Mesendoderm (in vitro differentiated cells): ENCODE measurements at regions not wholly inside any gene's neighbourhood (a gene's known extent, or its start where the extent isn't known, plus 50 kb on each side); places are given as distances from the start of the nearest gene placed in this dataset.

Experiments used
- DNase-seq: peaks from one replicate; pipeline ENCODE4 v3.0.0; 2013
- H2AK5ac ChIP-seq: 2 replicates; pipeline ENCODE4 v1.6.1; 2013; ENCODE audit warnings: low read length, inconsistent platforms
- H2BK120ac ChIP-seq: 2 replicates; pipeline ENCODE4 v1.6.1; 2013; ENCODE audit warnings: low read depth, mild to moderate bottlenecking, low read length, moderate library complexity, mixed read lengths
- H2BK15ac ChIP-seq: replicated peaks from 2 replicates; pipeline ENCODE4 v1.6.1; 2013; ENCODE audit warnings: low read depth, mild to moderate bottlenecking, moderate library complexity
- H2BK5ac ChIP-seq: 2 replicates; pipeline ENCODE4 v1.6.1; 2013; ENCODE audit warnings: low read length, inconsistent platforms
- H3K18ac ChIP-seq: 2 replicates; pipeline ENCODE4 v1.6.1; 2013; ENCODE audit warnings: mild to moderate bottlenecking, low read length, mixed read lengths
- H3K23ac ChIP-seq: one replicate; pipeline ENCODE4 v1.6.1; 2013; ENCODE audit warnings: low read length
- H3K27ac ChIP-seq: 2 replicates; pipeline ENCODE4 v1.5.1; 2013; ENCODE audit warnings: low read depth, mild to moderate bottlenecking, inconsistent platforms, low read length, moderate library complexity
- H3K27me3 ChIP-seq: 2 replicates; pipeline ENCODE4 v1.6.1; 2013; ENCODE audit warnings: low read length, control low read depth, mild to moderate bottlenecking, inconsistent platforms; ENCODE audit not compliant: insufficient read depth, poor library complexity
- H3K36me3 ChIP-seq: 2 replicates; pipeline ENCODE4 v1.6.1; 2013; ENCODE audit warnings: low read length, inconsistent platforms; ENCODE audit not compliant: control insufficient read depth, insufficient read depth
- H3K4ac ChIP-seq: one replicate; pipeline ENCODE4 v1.6.1; 2013; ENCODE audit warnings: low read depth, mild to moderate bottlenecking, low read length, moderate library complexity
- H3K4me1 ChIP-seq: 2 replicates; pipeline ENCODE4 v1.6.1; 2013; ENCODE audit warnings: low read depth, low read length, inconsistent platforms; ENCODE audit not compliant: control insufficient read depth
- H3K4me2 ChIP-seq: 2 replicates; pipeline ENCODE4 v1.6.1; 2013; ENCODE audit warnings: low read length
- H3K4me3 ChIP-seq: 2 replicates; pipeline ENCODE4 v1.5.1; 2013; ENCODE audit warnings: mild to moderate bottlenecking, low read length
- H3K56ac ChIP-seq: one replicate; pipeline ENCODE4 v1.6.1; 2013; ENCODE audit warnings: low read length
- H3K79me1 ChIP-seq: 2 replicates; pipeline ENCODE4 v1.6.1; 2013; ENCODE audit warnings: low read length, inconsistent platforms
- H3K79me2 ChIP-seq: 2 replicates; pipeline ENCODE4 v1.6.1; 2013; ENCODE audit warnings: mild to moderate bottlenecking, low read length; ENCODE audit not compliant: control insufficient read depth, insufficient read depth
- H3K9ac ChIP-seq: 2 replicates; pipeline ENCODE4 v1.6.1; 2013; ENCODE audit warnings: low read length, inconsistent platforms
- H4K5ac ChIP-seq: one replicate; pipeline ENCODE4 v1.6.1; 2013; ENCODE audit warnings: low read length
- H4K8ac ChIP-seq: one replicate; pipeline ENCODE4 v1.6.1; 2013; ENCODE audit warnings: low read depth, mild to moderate bottlenecking, control low read depth, low read length, moderate library complexity
- WGBS: extraction: QIAGEN DNeasy Blood & Tissue Kit; methylation state at CpG from one replicate; pipeline ENCODE4 v1.1.7; 2013; ENCODE audit warnings: low lambda C conversion rate, missing lambda C conversion rate; ENCODE audit not compliant: insufficient coverage; ENCODE audit errors: extremely low coverage; 5-methylcytosine and 5-hydroxymethylcytosine counted together

DNA sequence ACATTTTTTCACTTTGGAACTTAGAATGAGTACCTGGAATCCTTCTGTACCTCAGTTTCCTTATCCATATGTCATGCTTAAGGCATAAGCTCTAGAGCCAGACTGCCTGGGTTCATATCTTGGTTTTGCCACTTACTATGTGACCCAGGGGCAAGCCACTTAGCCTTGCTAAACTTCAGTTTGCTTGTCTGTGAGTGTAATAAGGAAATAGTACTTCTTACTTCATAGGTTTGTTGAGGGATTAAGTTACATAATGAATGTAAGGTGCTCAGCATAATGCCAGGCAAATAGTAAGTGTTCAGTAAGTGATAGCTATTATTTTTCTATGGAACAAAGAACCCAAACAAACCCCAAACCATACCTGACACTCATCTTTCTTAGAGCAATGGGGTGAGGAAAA is 225.1 kb downstream of the BCAT1 start:
- Histone ChIP-seq H3K4me2 (no peak overlapping the region), H3K27me3 (no peaks in the 10 kb centered on the region), H2BK15ac (no peak overlapping the region), H3K4me3 (no peak overlapping the region), H3K56ac (no peak overlapping the region), H2BK120ac (no peak overlapping the region), H3K4me1 (no peaks in the 10 kb centered on the region), H3K23ac (no peak overlapping the region), H2BK5ac (no peak overlapping the region), H3K79me1 (no peaks in the 10 kb centered on the region), H3K79me2 (no peaks in the 10 kb centered on the region), H2AK5ac (no peak overlapping the region), H4K5ac (no peak overlapping the region), H3K27ac (no peak overlapping the region), H3K4ac (no peak overlapping the region), H3K9ac (no peak overlapping the region), H3K18ac (no peak overlapping the region), H4K8ac (no peak overlapping the region), H3K36me3 (no peaks in the 10 kb centered on the region)
- DNase-seq: no peak

DNA sequence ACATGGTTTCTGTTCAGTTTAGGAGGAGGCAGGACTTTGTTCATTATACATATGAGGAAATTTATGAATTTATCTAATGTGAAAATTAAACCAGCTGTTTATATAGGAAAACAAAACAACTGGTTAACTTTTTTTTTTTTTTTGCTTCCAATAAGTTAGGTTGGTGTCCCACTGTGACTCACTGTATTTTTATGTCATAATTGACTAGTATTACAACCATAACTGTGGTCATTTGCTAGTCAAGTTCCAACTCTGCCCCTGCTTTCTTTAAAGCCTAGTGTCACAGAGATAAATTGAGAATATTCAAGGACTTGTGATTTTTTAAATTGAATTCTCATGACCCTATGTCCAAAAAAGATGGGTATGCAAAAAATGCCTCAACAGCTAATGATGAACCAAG is 227.7 kb downstream of the BCAT1 start:
- no peak overlapping the region for H2BK5ac ChIP-seq
- DNase-seq: no peak
- no peak overlapping the region for H2BK120ac ChIP-seq
- no peak overlapping the region for H2BK15ac ChIP-seq
- no peaks in the 10 kb centered on the region for H3K79me1 ChIP-seq
- no peaks in the 10 kb centered on the region for H3K36me3 ChIP-seq
- no peak overlapping the region for H3K18ac ChIP-seq
- H3K27ac ChIP-seq: no peak overlapping the region
- no peak overlapping the region for H4K8ac ChIP-seq
- no peak overlapping the region for H2AK5ac ChIP-seq
- H3K9ac ChIP-seq: no peak overlapping the region
- no peaks in the 10 kb centered on the region for H3K27me3 ChIP-seq
- no peak overlapping the region for H3K4me3 ChIP-seq
- H3K4me2 ChIP-seq: no peak overlapping the region
- no peak overlapping the region for H4K5ac ChIP-seq
- H3K23ac ChIP-seq: no peak overlapping the region
- no peak overlapping the region for H3K4ac ChIP-seq
- no peak overlapping the region for H3K56ac ChIP-seq
- H3K79me2 ChIP-seq: no peaks in the 10 kb centered on the region
- H3K4me1 ChIP-seq: no peaks in the 10 kb centered on the region

DNA sequence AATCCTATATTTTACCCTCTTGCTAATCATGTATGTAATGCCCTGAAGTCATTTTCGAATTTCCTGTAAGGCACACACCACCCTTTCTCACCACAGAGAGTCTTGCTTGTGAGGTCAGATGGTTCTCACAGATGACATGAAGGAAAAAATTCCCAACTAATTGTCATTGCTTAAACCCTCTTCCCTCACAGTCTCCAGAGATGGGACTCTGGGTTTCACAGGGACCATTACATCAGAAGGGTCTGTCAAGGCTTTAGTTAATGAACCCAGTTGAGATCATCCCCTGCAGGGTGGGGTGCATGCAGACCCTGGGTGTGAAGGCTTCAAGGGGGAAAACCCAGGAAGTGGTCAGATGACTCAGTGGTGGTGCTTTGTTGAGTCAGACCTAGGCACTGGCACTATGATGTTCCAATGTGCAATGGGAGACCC is 229.6 kb downstream of the BCAT1 start:
- no peaks in the 10 kb centered on the region for H3K4me1 ChIP-seq
- H2BK5ac ChIP-seq: no peak overlapping the region
- no peak overlapping the region for H4K8ac ChIP-seq
- WGBS: no CpG with 5 or more reads among the region's 1 CpG
- no peak overlapping the region for H3K23ac ChIP-seq
- H3K27ac ChIP-seq: no peak overlapping the region
- H2BK120ac ChIP-seq: no peak overlapping the region
- no peak overlapping the region for H3K18ac ChIP-seq
- no peaks in the 10 kb centered on the region for H3K36me3 ChIP-seq
- no peak overlapping the region for H2BK15ac ChIP-seq
- no peak overlapping the region for H4K5ac ChIP-seq
- no peak overlapping the region for H2AK5ac ChIP-seq
- H3K56ac ChIP-seq: no peak overlapping the region
- H3K4me3 ChIP-seq: no peak overlapping the region
- H3K79me2 ChIP-seq: no peaks in the 10 kb centered on the region
- no peak overlapping the region for H3K9ac ChIP-seq
- no peak for DNase-seq
- H3K27me3 ChIP-seq: no peaks in the 10 kb centered on the region
- H3K4ac ChIP-seq: no peak overlapping the region
- no peaks in the 10 kb centered on the region for H3K79me1 ChIP-seq
- no peak overlapping the region for H3K4me2 ChIP-seq

DNA sequence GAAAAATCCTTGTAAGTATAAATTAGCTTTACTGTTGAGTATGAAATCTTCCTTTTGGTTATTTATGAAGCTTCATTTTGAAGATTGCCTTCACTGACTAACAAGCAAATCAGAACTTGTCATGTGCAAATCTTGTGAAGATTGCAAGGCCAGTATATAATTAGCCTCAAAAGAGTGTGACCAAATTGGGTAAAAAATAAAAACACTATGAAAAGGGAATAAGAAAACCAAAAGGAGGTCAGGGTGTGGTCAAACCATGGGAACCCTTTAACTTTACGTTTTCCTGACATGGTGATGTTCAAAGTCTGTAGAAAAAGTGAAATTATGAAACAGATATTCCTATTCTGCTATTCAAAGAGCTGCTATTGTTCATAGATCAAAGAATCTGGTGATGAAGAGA is 230.3 kb downstream of the BCAT1 start:
- no peak overlapping the region for H3K56ac ChIP-seq
- H3K4ac ChIP-seq: no peak overlapping the region
- H3K4me3 ChIP-seq: no peak overlapping the region
- no peaks in the 10 kb centered on the region for H3K79me1 ChIP-seq
- no peak overlapping the region for H2BK120ac ChIP-seq
- H3K27me3 ChIP-seq: no peaks in the 10 kb centered on the region
- H4K8ac ChIP-seq: no peak overlapping the region
- WGBS: no CpG with 5 or more reads among the region's 1 CpG
- no peak overlapping the region for H3K18ac ChIP-seq
- no peak overlapping the region for H3K23ac ChIP-seq
- no peak overlapping the region for H2BK5ac ChIP-seq
- no peak overlapping the region for H3K4me2 ChIP-seq
- H3K36me3 ChIP-seq: no peaks in the 10 kb centered on the region
- H3K27ac ChIP-seq: no peak overlapping the region
- DNase-seq: no peak
- H3K9ac ChIP-seq: no peak overlapping the region
- no peak overlapping the region for H4K5ac ChIP-seq
- H3K79me2 ChIP-seq: no peaks in the 10 kb centered on the region
- H2BK15ac ChIP-seq: no peak overlapping the region
- H3K4me1 ChIP-seq: no peaks in the 10 kb centered on the region
- H2AK5ac ChIP-seq: no peak overlapping the region

DNA sequence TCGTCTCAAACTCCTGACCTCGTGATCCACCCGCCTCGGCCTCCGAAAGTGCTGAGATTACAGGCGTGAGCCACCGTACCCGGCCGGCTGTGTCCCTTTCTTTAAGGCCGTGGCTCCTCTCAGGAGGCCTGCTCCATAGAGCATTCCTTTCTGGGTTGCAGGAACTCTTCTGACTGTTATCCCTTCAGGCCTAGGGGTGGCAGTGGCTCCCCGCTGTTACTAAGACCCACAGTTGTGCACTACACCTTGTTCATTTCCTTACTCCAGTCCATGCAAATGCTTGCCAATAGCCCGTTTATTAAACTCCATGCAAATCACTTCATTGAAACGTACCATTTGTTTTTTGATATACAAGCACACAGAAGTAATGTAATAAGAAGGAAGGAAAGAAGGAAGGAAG is 234.7 kb downstream of the BCAT1 start:
- no peak overlapping the region for H2BK15ac ChIP-seq
- H3K4me3 ChIP-seq: no peak overlapping the region
- no peak overlapping the region for H2BK120ac ChIP-seq
- no peak overlapping the region for H3K9ac ChIP-seq
- no peak overlapping the region for H3K56ac ChIP-seq
- no peaks in the 10 kb centered on the region for H3K79me2 ChIP-seq
- H3K4me1 ChIP-seq: no peaks in the 10 kb centered on the region
- H3K36me3 ChIP-seq: no peaks in the 10 kb centered on the region
- H3K4me2 ChIP-seq: no peak overlapping the region
- no peak overlapping the region for H4K8ac ChIP-seq
- no CpG with 5 or more reads among the region's 13 CpGs for WGBS
- no peak overlapping the region for H4K5ac ChIP-seq
- no peaks in the 10 kb centered on the region for H3K27me3 ChIP-seq
- H3K79me1 ChIP-seq: no peaks in the 10 kb centered on the region
- H2BK5ac ChIP-seq: no peak overlapping the region
- DNase-seq: no peak
- H2AK5ac ChIP-seq: no peak overlapping the region
- no peak overlapping the region for H3K23ac ChIP-seq
- no peak overlapping the region for H3K27ac ChIP-seq
- H3K18ac ChIP-seq: no peak overlapping the region
- no peak overlapping the region for H3K4ac ChIP-seq

DNA sequence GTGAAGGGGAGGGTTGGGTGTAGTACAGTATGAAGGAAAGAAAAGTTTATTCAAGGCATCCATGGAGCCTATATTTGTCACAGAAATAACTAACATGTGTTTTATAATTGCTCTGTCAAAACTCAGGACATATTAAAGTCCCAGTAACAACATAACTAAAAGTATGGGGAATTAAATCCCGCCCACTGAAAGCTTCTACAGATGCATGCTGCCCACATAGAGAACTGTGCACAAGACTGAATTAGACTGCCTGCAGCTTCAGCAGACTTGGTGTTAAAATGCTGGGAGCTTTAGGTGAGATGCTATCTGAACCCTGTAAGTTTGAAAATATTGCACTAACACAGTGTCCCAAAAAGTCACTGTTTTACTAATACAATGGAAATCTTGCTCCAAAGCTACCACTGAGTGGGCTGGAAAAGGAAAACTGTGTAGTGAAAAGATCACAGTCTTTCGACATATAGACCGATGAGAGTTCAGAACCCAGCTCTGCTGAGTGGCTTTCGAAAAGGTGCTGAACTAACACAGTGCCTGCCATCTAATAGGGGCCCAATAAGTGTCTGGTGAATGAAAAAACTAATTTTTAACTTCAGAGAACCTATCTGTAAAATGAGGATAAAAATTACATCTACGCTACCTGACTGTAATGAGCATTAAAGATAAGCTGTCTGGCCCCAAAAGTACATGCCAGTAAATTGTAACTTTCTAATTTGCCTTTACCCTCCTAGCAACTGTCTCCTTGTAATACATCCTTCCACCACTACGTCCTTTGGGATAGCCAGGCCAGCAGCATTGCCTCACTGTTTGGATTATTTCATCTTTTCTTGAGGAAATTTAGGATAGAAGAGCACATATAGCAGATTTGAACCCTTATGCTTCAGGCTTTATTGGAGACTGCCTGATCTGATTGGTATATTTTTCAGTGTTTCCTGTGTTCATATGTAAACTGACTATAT is 237.6 kb downstream of the BCAT1 start:
- H3K79me2 ChIP-seq: no peaks in the 10 kb centered on the region
- no peak for DNase-seq
- no peaks in the 10 kb centered on the region for H3K4me1 ChIP-seq
- no peak overlapping the region for H3K23ac ChIP-seq
- no peak overlapping the region for H3K4me3 ChIP-seq
- H3K56ac ChIP-seq: no peak overlapping the region
- H2BK15ac ChIP-seq: no peak overlapping the region
- no peaks in the 10 kb centered on the region for H3K79me1 ChIP-seq
- no peak overlapping the region for H3K9ac ChIP-seq
- no peak overlapping the region for H2BK5ac ChIP-seq
- no peak overlapping the region for H4K5ac ChIP-seq
- H3K27me3 ChIP-seq: no peaks in the 10 kb centered on the region
- no peak overlapping the region for H2BK120ac ChIP-seq
- H3K4ac ChIP-seq: no peak overlapping the region
- H3K4me2 ChIP-seq: no peak overlapping the region
- no peaks in the 10 kb centered on the region for H3K36me3 ChIP-seq
- no peak overlapping the region for H4K8ac ChIP-seq
- H3K18ac ChIP-seq: no peak overlapping the region
- no CpG with 5 or more reads among the region's 6 CpGs for WGBS
- H2AK5ac ChIP-seq: no peak overlapping the region
- no peak overlapping the region for H3K27ac ChIP-seq
